Left lung (tissue), 4 donors: ENCODE measurements at regions not wholly inside any gene's neighbourhood (a gene's known extent, or its start where the extent isn't known, plus 50 kb on each side); places are given as distances from the start of the nearest gene placed in this dataset.
A peak's percentile ranks its signal among the peaks of the same experiment; 100 is the strongest.

ENCODE experiments used
- ATAC-seq: fragments of 200-7000 bp; cut with Tn5 transposase; one replicate; pipeline ENCODE4 v1.9.1; 2020; ENCODE audit warnings: moderate library complexity
- DNase-seq, 4 donors: peaks; one replicate each; pipeline ENCODE4 v3.0.0-alpha.2; 2013 to 2020
- H3K27ac ChIP-seq, 2 donors: fragments of 200-600 bp; sonication (generic) in 1 of 2; one replicate each; pipeline versions ENCODE4 v1.5.0 to v1.8.0; 2020 to 2021
- H3K27me3 ChIP-seq, 2 donors: fragments of 200-600 bp; sonication (generic) in 1 of 2; one replicate each; pipeline versions ENCODE4 v1.5.0 to v1.8.0; 2020 to 2021
- H3K36me3 ChIP-seq, 2 donors: fragments of 200-600 bp; sonication (generic) in 1 of 2; one replicate each; pipeline versions ENCODE4 v1.5.0 to v1.8.0; 2020 to 2021
- H3K4me1 ChIP-seq, 2 donors: fragments of 200-600 bp; one replicate each; pipeline ENCODE4 v1.8.0; 2021
- H3K4me3 ChIP-seq, 2 donors: fragments of 200-600 bp; sonication (generic) in 1 of 2; one replicate each; pipeline versions ENCODE4 v1.5.0 to v1.8.0; 2020 to 2021; ENCODE audit warnings: mild to moderate bottlenecking in 1 of 2
- H3K9me3 ChIP-seq, 2 donors: fragments of 200-600 bp; sonication (generic) in 1 of 2; one replicate each; pipeline versions ENCODE4 v1.5.0 to v1.8.0; 2020 to 2021
- CTCF ChIP-seq, 2 donors: fragments of 200-600 bp; sonication (generic) in 1 of 2; IDR thresholded peaks; one replicate each; pipeline versions ENCODE4 v1.5.0 to v1.8.0; 2021; ENCODE audit warnings: antibody characterized with exemption in 2 of 2
- intact Hi-C, 2 donors: fragments of 100-400 bp; cut with DNase I; formaldehyde crosslinking; loops; one replicate each; pipeline versions ENCODE4 v1.11.2 to v1.14.2; 2022
- donor health status: DM: no; HTN: yes; CAD: no.
- donor health status: DM: no; HTN: no; CAD: no.

- TF ChIP-seq CTCF (IDR thresholded peaks at IDR 0.05): no peak
- ATAC-seq (peak; percentile 26), DNase-seq (no peak)
- Histone ChIP-seq H3K4me1 (no peaks in the 10 kb centered on the region), H3K27ac (no peak overlapping the region), H3K4me3 (no peak overlapping the region), H3K27me3 (no peaks in the 10 kb centered on the region), H3K9me3 (no peaks in the 10 kb centered on the region), H3K36me3 (no peaks in the 10 kb centered on the region)
- intact Hi-C loops: no loop called here
These were observed 336.0 kb downstream of the CCDC85A start for GRCh38 chr2:56519806-56520205.

GRCh38 chr2:56522605-56523089 is 338.9 kb downstream of the CCDC85A start:
- no peak overlapping the region for H3K4me3 ChIP-seq
- H3K4me1 ChIP-seq: no peaks in the 10 kb centered on the region
- H3K27me3 ChIP-seq: no peaks in the 10 kb centered on the region
- no peak for TF ChIP-seq CTCF (IDR thresholded peaks at IDR 0.05)
- H3K9me3 ChIP-seq: no peaks in the 10 kb centered on the region
- peak; percentile 92 for ATAC-seq
- no peaks in the 10 kb centered on the region for H3K36me3 ChIP-seq
- DNase-seq: peak in 3 of 4 donors; percentile 5 to 36 (median 18)
- H3K27ac ChIP-seq: peak overlapping the region; percentile 47 to 63
- intact Hi-C loops: no loop called here

GRCh38 chr2:56523816-56524215 is 340.0 kb downstream of the CCDC85A start:
- Histone ChIP-seq H3K4me1 (no peaks in the 10 kb centered on the region), H3K27me3 (no peaks in the 10 kb centered on the region), H3K4me3 (no peak overlapping the region), H3K27ac (no peak overlapping the region), H3K9me3 (no peaks in the 10 kb centered on the region), H3K36me3 (no peaks in the 10 kb centered on the region)
- ATAC-seq (no peak), DNase-seq (no peak)
- no peak for TF ChIP-seq CTCF (IDR thresholded peaks at IDR 0.05)
- intact Hi-C loops: no loop called here

- intact Hi-C loops: no loop called here
- Histone ChIP-seq H3K4me3 (no peak overlapping the region), H3K36me3 (no peaks in the 10 kb centered on the region), H3K27me3 (no peaks in the 10 kb centered on the region), H3K4me1 (no peaks in the 10 kb centered on the region), H3K27ac (no peak overlapping the region), H3K9me3 (no peaks in the 10 kb centered on the region)
- TF ChIP-seq CTCF (IDR thresholded peaks at IDR 0.05): no peak
- no peak for ATAC-seq
- no peak for DNase-seq
These were observed 348.1 kb downstream of the CCDC85A start for GRCh38 chr2:56531668-56532420.

GRCh38 chr2:56534321-56534720 is 350.5 kb downstream of the CCDC85A start:
- H3K9me3 ChIP-seq: peaks cover 0 to under 1% of the 10 kb centered on the region in 2 donors
- no peak for ATAC-seq
- intact Hi-C loops: no loop called here
- H3K27me3 ChIP-seq: no peaks in the 10 kb centered on the region
- no peak overlapping the region for H3K27ac ChIP-seq
- no peaks in the 10 kb centered on the region for H3K4me1 ChIP-seq
- no peaks in the 10 kb centered on the region for H3K36me3 ChIP-seq
- DNase-seq: no peak
- TF ChIP-seq CTCF (IDR thresholded peaks at IDR 0.05): no peak
- no peak overlapping the region for H3K4me3 ChIP-seq
